ENCODE measurements at regions not wholly inside any gene's neighbourhood (a gene's known extent, or its start where the extent isn't known, plus 50 kb on each side); places are given as distances from the start of the nearest gene placed in this dataset.
A peak's percentile ranks its signal among the peaks of the same experiment; 100 is the strongest.

GRCh38 chr1:198841477-198841876, 202.6 kb downstream of the PTPRC start:
- no peak for DNase-seq (ENCODE audit: low read depth in 1 of 2, low spot score in 1 of 2)
- Histone ChIP-seq H3K4me3 (replicated peaks; ENCODE audit: insufficient read depth, low read length) (no peak overlapping the region), H3K27ac (replicated peaks) (no peak overlapping the region), H3K27me3 (ENCODE audit: insufficient read depth, poor library complexity, severe bottlenecking) (no peaks in the 10 kb centered on the region)
- TF ChIP-seq GABPA (IDR thresholded peaks at IDR 0.05; ENCODE audit: low read depth) (no peak), POLR2AphosphoS5 (IDR thresholded peaks at IDR 0.05; ENCODE audit: low read depth) (0 out of 2 replicates have a peak, but pooled peaks have one; percentile 24)

GRCh38 chr1:198842686-198843085, 203.8 kb downstream of the PTPRC start:
- no peak overlapping the region for H3K27ac ChIP-seq (replicated peaks)
- no peak for DNase-seq (ENCODE audit: low read depth in 1 of 2, low spot score in 1 of 2)
- no peak overlapping the region for H3K4me3 ChIP-seq (replicated peaks; ENCODE audit: insufficient read depth, low read length)
- H3K27me3 ChIP-seq (ENCODE audit: insufficient read depth, poor library complexity, severe bottlenecking) = no peaks in the 10 kb centered on the region
- TF ChIP-seq REST (IDR thresholded peaks at IDR 0.05; ENCODE audit: insufficient replicate concordance, low read depth) (no peak), CTCF (IDR thresholded peaks at IDR 0.05; ENCODE audit: insufficient read depth, low read length) (no peak), GABPA (IDR thresholded peaks at IDR 0.05; ENCODE audit: low read depth) (no peak), POLR2AphosphoS5 (IDR thresholded peaks at IDR 0.05; ENCODE audit: low read depth) (no peak), SPI1 (IDR thresholded peaks at IDR 0.05; ENCODE audit: borderline replicate concordance, low read depth) (no peak)

GRCh38 chr1:198845271-198845670, 206.4 kb downstream of the PTPRC start:
- Histone ChIP-seq H3K4me3 (replicated peaks; ENCODE audit: insufficient read depth, low read length) (no peak overlapping the region), H3K27me3 (ENCODE audit: insufficient read depth, poor library complexity, severe bottlenecking) (no peaks in the 10 kb centered on the region), H3K27ac (replicated peaks) (no peak overlapping the region)
- TF ChIP-seq GABPA (IDR thresholded peaks at IDR 0.05; ENCODE audit: low read depth) = no peak
- TF ChIP-seq SPI1 (IDR thresholded peaks at IDR 0.05; ENCODE audit: borderline replicate concordance, low read depth) = no peak
- DNase-seq (ENCODE audit: low read depth in 1 of 2, low spot score in 1 of 2) = no peak

- Histone ChIP-seq H3K4me3 (replicated peaks; ENCODE audit: insufficient read depth, low read length) (no peak overlapping the region), H3K27ac (replicated peaks) (no peak overlapping the region), H3K27me3 (ENCODE audit: insufficient read depth, poor library complexity, severe bottlenecking) (no peaks in the 10 kb centered on the region)
- TF ChIP-seq POLR2AphosphoS5 (IDR thresholded peaks at IDR 0.05; ENCODE audit: low read depth) (no peak), REST (IDR thresholded peaks at IDR 0.05; ENCODE audit: insufficient replicate concordance, low read depth) (no peak), GABPA (IDR thresholded peaks at IDR 0.05; ENCODE audit: low read depth) (no peak), CTCF (IDR thresholded peaks at IDR 0.05; ENCODE audit: insufficient read depth, low read length) (no peak), SPI1 (IDR thresholded peaks at IDR 0.05; ENCODE audit: borderline replicate concordance, low read depth) (no peak)
- no peak for DNase-seq (ENCODE audit: low read depth in 1 of 2, low spot score in 1 of 2)
These were observed 207.0 kb downstream of the PTPRC start for GRCh38 chr1:198845851-198846250.

GRCh38 chr1:198846556-198846955, 207.7 kb downstream of the PTPRC start:
- no peak overlapping the region for H3K27ac ChIP-seq (replicated peaks)
- no peaks in the 10 kb centered on the region for H3K27me3 ChIP-seq (ENCODE audit: insufficient read depth, poor library complexity, severe bottlenecking)
- no peak for DNase-seq (ENCODE audit: low read depth in 1 of 2, low spot score in 1 of 2)
- TF ChIP-seq POLR2AphosphoS5 (IDR thresholded peaks at IDR 0.05; ENCODE audit: low read depth) (peak; percentile 49; the same call in 1 of the 2 replicates), REST (IDR thresholded peaks at IDR 0.05; ENCODE audit: insufficient replicate concordance, low read depth) (no peak)
- no peak overlapping the region for H3K4me3 ChIP-seq (replicated peaks; ENCODE audit: insufficient read depth, low read length)

Measured in HL-60 (cell line).